ENCODE measurements at regions not wholly inside any gene's neighbourhood (a gene's known extent, or its start where the extent isn't known, plus 50 kb on each side); places are given as distances from the start of the nearest gene placed in this dataset.

GRCh38 chr2:196440413-196440812 is 199.1 kb upstream of the CCDC150 start:
- no peak overlapping the region for H3K27ac ChIP-seq (ENCODE audit: low read depth, low read length)
- 78 to 84% (median 80%) methylated on average over 4 of the region's 4 CpGs for WGBS, 3 donors

GRCh38 chr2:196441527-196441926 is 198.0 kb upstream of the CCDC150 start:
- 39 to 71% (median 61%) methylated on average over 2 of the region's 2 CpGs for WGBS, 3 donors
- H3K27ac ChIP-seq (ENCODE audit: low read depth, low read length): no peak overlapping the region

- H3K27ac ChIP-seq (ENCODE audit: low read depth, low read length): no peak overlapping the region
Measured at GRCh38 chr2:196442211-196442610, 197.3 kb upstream of the CCDC150 start.

GRCh38 chr2:196444442-196444841 is 195.1 kb upstream of the CCDC150 start:
- no peak overlapping the region for H3K27ac ChIP-seq (ENCODE audit: low read depth, low read length)
- WGBS, 3 donors: 90 to 95% (median 91%) methylated on average over 1 of the region's 1 CpG

GRCh38 chr2:196445991-196446390 is 193.5 kb upstream of the CCDC150 start:
- 88 to 100% (median 93%) methylated on average over 1 of the region's 1 CpG for WGBS, 3 donors

GRCh38 chr2:196448407-196449079 is 191.0 kb upstream of the CCDC150 start:
- WGBS, 3 donors: 79 to 89% (median 86%) methylated on average over 5 of the region's 5 CpGs
- H3K27ac ChIP-seq (ENCODE audit: low read depth, low read length): no peak overlapping the region

More at GRCh38 chr2:196445991-196446390, 193.5 kb upstream of the CCDC150 start:
- no peak overlapping the region for H3K27ac ChIP-seq (ENCODE audit: low read depth, low read length)

- H3K27ac ChIP-seq (ENCODE audit: low read depth, low read length): no peak overlapping the region
- 67 to 93% (median 91%) methylated on average over 1 of the region's 1 CpG for WGBS, 3 donors
Measured at GRCh38 chr2:196449083-196449482, 190.4 kb upstream of the CCDC150 start.

GRCh38 chr2:196452758-196453157 is 186.8 kb upstream of the CCDC150 start:
- H3K27ac ChIP-seq (ENCODE audit: low read depth, low read length): no peak overlapping the region

- 9 to 17% (median 17%) methylated on average over 4 of the region's 4 CpGs for WGBS, 3 donors
- H3K27ac ChIP-seq (ENCODE audit: low read depth, low read length): no peak overlapping the region
Measured at GRCh38 chr2:196453613-196454047, 185.9 kb upstream of the CCDC150 start.

GRCh38 chr2:196454492-196454891 is 185.0 kb upstream of the CCDC150 start:
- WGBS, 3 donors: 96 to 98% (median 97%) methylated on average over 1 of the region's 1 CpG

GRCh38 chr2:196459539-196459938 is 180.0 kb upstream of the CCDC150 start:
- 36 to 51% (median 45%) methylated on average over 7 of the region's 7 CpGs for WGBS, 3 donors
- no peak overlapping the region for H3K27ac ChIP-seq (ENCODE audit: low read depth, low read length)

More at GRCh38 chr2:196454492-196454891, 185.0 kb upstream of the CCDC150 start:
- H3K27ac ChIP-seq (ENCODE audit: low read depth, low read length): no peak overlapping the region

- WGBS, 3 donors: 31 to 63% (median 57%) methylated on average over 1 of the region's 1 CpG
- no peak overlapping the region for H3K27ac ChIP-seq (ENCODE audit: low read depth, low read length)
Measured at GRCh38 chr2:196463706-196464105, 175.8 kb upstream of the CCDC150 start.

GRCh38 chr2:196464311-196464710 is 175.2 kb upstream of the CCDC150 start:
- H3K27ac ChIP-seq (ENCODE audit: low read depth, low read length): no peak overlapping the region
- 83 to 92% (median 85%) methylated on average over 2 of the region's 2 CpGs for WGBS, 3 donors

GRCh38 chr2:196466581-196466980 is 172.9 kb upstream of the CCDC150 start:
- no peak overlapping the region for H3K27ac ChIP-seq (ENCODE audit: low read depth, low read length)
- WGBS, 3 donors: 52 to 82% (median 74%) methylated on average over 2 of the region's 2 CpGs

- H3K27ac ChIP-seq (ENCODE audit: low read depth, low read length): no peak overlapping the region
- WGBS, 3 donors: 90 to 94% (median 92%) methylated on average over 3 of the region's 3 CpGs
Measured at GRCh38 chr2:196468394-196468793, 171.1 kb upstream of the CCDC150 start.

- 26 to 32% (median 27%) methylated on average over 3 of the region's 3 CpGs for WGBS, 3 donors
Measured at GRCh38 chr2:196473617-196474016, 165.9 kb upstream of the CCDC150 start.

GRCh38 chr2:196475611-196476010 is 163.9 kb upstream of the CCDC150 start:
- WGBS, 3 donors: 84 to 93% (median 90%) methylated on average over 3 of the region's 3 CpGs
- H3K27ac ChIP-seq (ENCODE audit: low read depth, low read length): no peak overlapping the region

More at GRCh38 chr2:196473617-196474016, 165.9 kb upstream of the CCDC150 start:
- no peak overlapping the region for H3K27ac ChIP-seq (ENCODE audit: low read depth, low read length)

GRCh38 chr2:196478588-196478987 is 160.9 kb upstream of the CCDC150 start:
- WGBS, 3 donors: 91 to 100% (median 98%) methylated on average over 2 of the region's 2 CpGs
- H3K27ac ChIP-seq (ENCODE audit: low read depth, low read length): no peak overlapping the region

- H3K27ac ChIP-seq (ENCODE audit: low read depth, low read length): no peak overlapping the region
Measured at GRCh38 chr2:196479350-196479749, 160.2 kb upstream of the CCDC150 start.

GRCh38 chr2:196480653-196481323 is 158.7 kb upstream of the CCDC150 start:
- 90 to 98% (median 97%) methylated on average over 2 of the region's 2 CpGs for WGBS, 3 donors
- no peak overlapping the region for H3K27ac ChIP-seq (ENCODE audit: low read depth, low read length)
